ENCODE measurements at regions not wholly inside any gene's neighbourhood (a gene's known extent, or its start where the extent isn't known, plus 50 kb on each side); places are given as distances from the start of the nearest gene placed in this dataset.

GRCh38 chr2:220899492-220899891 is 672.6 kb downstream of the EPHA4 start:
- TF ChIP-seq MAX (CRISPR knock-in tag; IDR thresholded peaks at IDR 0.05) (no peak), PREB (CRISPR knock-in tag; IDR thresholded peaks at IDR 0.05; ENCODE audit: borderline replicate concordance) (no peak), ATF6 (CRISPR knock-in tag; IDR thresholded peaks at IDR 0.05) (no peak), ATF1 (CRISPR knock-in tag; IDR thresholded peaks at IDR 0.05) (no peak), CTCF (IDR thresholded peaks at IDR 0.05) (no peak), USF1 (CRISPR knock-in tag; IDR thresholded peaks at IDR 0.05) (no peak), TEAD4 (CRISPR knock-in tag; IDR thresholded peaks at IDR 0.05) (no peak), ZNF138 (CRISPR knock-in tag; conservative IDR thresholded peaks at IDR 0.05) (no peak)

Measured in WTC11 (cell line).